ENCODE measurements at regions not wholly inside any gene's neighbourhood (a gene's known extent, or its start where the extent isn't known, plus 50 kb on each side); places are given as distances from the start of the nearest gene placed in this dataset.

GRCh38 chr1:219757890-219758289 is 145.0 kb upstream of the ZC3H11B start:
- TF ChIP-seq CTCF (optimal IDR thresholded peaks at IDR 0.05 in 1 of 3, IDR thresholded peaks at IDR 0.05 in 1 of 3, conservative IDR thresholded peaks at IDR 0.05 in 1 of 3; ENCODE audit: extremely low read depth in 1 of 3, insufficient read depth in 2 of 3, low read length in 3 of 3) = no peak
- TF ChIP-seq EZH2 (IDR thresholded peaks at IDR 0.05; ENCODE audit: low read length) = no peak
